ENCODE measurements at regions not wholly inside any gene's neighbourhood (a gene's known extent, or its start where the extent isn't known, plus 50 kb on each side); places are given as distances from the start of the nearest gene placed in this dataset.

DNA sequence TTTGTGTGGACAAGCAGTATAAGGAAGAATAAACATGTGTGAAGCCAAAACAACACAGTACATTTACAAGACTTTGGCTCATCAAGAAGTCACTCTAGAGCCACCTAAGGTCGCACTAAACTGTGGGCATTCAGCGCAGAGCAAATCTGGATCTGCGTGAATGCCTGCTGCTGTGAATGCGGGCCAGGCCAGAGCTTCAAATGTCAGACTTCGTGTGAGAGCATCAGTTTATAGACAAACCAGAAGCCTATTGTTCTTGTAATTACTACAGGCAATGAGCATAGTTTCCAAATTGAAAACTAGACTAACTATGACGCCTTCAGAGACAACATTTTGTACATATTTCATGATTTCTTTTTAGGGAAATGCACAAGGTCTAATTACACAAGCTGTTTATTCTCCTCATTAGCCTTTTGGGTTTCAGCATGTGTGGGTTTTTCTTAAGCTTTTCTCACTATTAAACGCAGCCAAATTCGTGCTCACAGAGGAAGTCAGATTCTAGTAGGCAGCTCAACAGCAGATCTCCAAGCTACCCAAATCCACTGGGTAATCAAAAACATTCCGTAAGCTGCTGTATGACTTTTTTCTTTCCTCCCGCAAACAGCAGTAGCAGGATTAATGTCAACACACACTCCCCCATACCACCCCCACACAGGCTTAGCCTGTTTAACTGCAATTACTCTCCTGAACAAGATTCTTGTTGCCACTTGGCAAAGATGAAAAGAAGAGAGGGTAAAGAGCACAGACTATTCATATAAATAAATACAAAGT lies 84.5 kb upstream of the SETMAR start:
- TF ChIP-seq, protein P1, sequence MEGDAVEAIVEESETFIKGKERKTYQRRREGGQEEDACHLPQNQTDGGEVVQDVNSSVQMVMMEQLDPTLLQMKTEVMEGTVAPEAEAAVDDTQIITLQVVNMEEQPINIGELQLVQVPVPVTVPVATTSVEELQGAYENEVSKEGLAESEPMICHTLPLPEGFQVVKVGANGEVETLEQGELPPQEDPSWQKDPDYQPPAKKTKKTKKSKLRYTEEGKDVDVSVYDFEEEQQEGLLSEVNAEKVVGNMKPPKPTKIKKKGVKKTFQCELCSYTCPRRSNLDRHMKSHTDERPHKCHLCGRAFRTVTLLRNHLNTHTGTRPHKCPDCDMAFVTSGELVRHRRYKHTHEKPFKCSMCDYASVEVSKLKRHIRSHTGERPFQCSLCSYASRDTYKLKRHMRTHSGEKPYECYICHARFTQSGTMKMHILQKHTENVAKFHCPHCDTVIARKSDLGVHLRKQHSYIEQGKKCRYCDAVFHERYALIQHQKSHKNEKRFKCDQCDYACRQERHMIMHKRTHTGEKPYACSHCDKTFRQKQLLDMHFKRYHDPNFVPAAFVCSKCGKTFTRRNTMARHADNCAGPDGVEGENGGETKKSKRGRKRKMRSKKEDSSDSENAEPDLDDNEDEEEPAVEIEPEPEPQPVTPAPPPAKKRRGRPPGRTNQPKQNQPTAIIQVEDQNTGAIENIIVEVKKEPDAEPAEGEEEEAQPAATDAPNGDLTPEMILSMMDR (IDR thresholded peaks at IDR 0.05) = no peak
- TF ChIP-seq POLR2A (IDR thresholded peaks at IDR 0.05) = no peak

Measured in esophagus squamous epithelium (tissue), 4 donors.